Calu3 (cell line): ENCODE measurements at regions not wholly inside any gene's neighbourhood (a gene's known extent, or its start where the extent isn't known, plus 50 kb on each side); places are given as distances from the start of the nearest gene placed in this dataset.

Experiments used
- BruUV-seq: library from RNA; stranded (reverse); fragments of 400-500 nt; replicated peaks from 2 replicates; lab custom pipeline; 2021; lab: Mats Ljungman, UMichigan
- CTCF ChIA-PET: fragments of 300-600 bp; sonication (Branson Sonifier 250); formaldehyde crosslinking; loops from one replicate; lab custom pipeline; 2022; ENCODE audit warnings: antibody characterized with exemption; lab: Charles Lee
- DNase-seq: peaks from one replicate; pipeline ENCODE4 v3.0.0; 2022
- H3K27ac Mint-ChIP-seq: one replicate; pipeline ENCODE4 v1.8.0; 2022; ENCODE audit warnings: mixed read lengths; ENCODE audit not compliant: unreplicated experiment
- H3K27me3 Mint-ChIP-seq: one replicate; pipeline ENCODE4 v1.8.0; 2022; ENCODE audit warnings: mixed read lengths; ENCODE audit not compliant: unreplicated experiment
- H3K36me3 Mint-ChIP-seq: one replicate; pipeline ENCODE4 v1.8.0; 2022; ENCODE audit warnings: mild to moderate bottlenecking, moderate library complexity, mixed read lengths; ENCODE audit not compliant: insufficient read depth, unreplicated experiment
- H3K4me1 Mint-ChIP-seq: one replicate; pipeline ENCODE4 v1.8.0; 2022; ENCODE audit warnings: mild to moderate bottlenecking, low read depth, mixed read lengths; ENCODE audit not compliant: unreplicated experiment
- H3K4me3 Mint-ChIP-seq: one replicate; pipeline ENCODE4 v1.8.0; 2022; ENCODE audit warnings: mild to moderate bottlenecking, low read depth, moderate library complexity, mixed read lengths; ENCODE audit not compliant: unreplicated experiment
- H3K9me3 Mint-ChIP-seq: one replicate; pipeline ENCODE4 v1.8.0; 2022; ENCODE audit warnings: low read depth, mixed read lengths; ENCODE audit not compliant: unreplicated experiment
- CTCF ChIP-seq: fragments of 200-600 bp; IDR thresholded peaks from one replicate; pipeline ENCODE4 v1.8.0; 2022; ENCODE audit warnings: antibody characterized with exemption; ENCODE audit not compliant: unreplicated experiment
- intact Hi-C: fragments of 100-400 bp; cut with micrococcal nuclease; formaldehyde crosslinking; loops from one replicate; pipeline ENCODE4 v1.10.0; 2022; ENCODE audit not compliant: unreplicated experiment

DNA sequence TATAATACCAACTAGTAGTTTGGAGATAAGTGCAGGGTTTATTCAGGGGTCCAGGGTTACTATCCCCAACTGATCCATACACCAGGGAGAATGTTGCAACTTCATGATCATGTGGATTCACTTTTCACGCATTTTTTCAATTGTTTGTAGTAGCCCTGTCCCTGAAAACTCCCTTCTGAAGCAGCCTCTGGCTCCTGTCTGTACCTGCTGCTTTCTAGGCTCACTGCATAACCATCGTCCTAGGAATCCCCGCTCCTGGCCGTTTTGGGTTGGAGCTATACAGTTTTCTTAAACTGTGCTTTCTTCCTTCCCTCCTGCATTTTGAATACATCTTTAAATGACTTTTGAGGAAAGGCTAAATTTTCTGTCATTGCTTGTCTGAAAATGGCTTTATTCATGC lies 154.1 kb downstream of the SDHAF3 start:
- Mint-ChIP-seq H3K4me3 (no peak overlapping the region), H3K9me3 (peaks cover 4% of the 10 kb centered on the region), H3K36me3 (no peaks in the 10 kb centered on the region), H3K27me3 (no peaks in the 10 kb centered on the region), H3K27ac (no peak overlapping the region), H3K4me1 (no peaks in the 10 kb centered on the region)
- BruUV-seq: no TSS peak
- no peak for TF ChIP-seq CTCF
- DNase-seq: no peak
- intact Hi-C loops: no loop called here
- CTCF ChIA-PET: no interaction called here

GRCh38 chr7:97272237-97272975 lies 154.9 kb downstream of the SDHAF3 start:
- TF ChIP-seq CTCF: no peak
- H3K27ac Mint-ChIP-seq: no peak overlapping the region
- no TSS peak for BruUV-seq

DNA sequence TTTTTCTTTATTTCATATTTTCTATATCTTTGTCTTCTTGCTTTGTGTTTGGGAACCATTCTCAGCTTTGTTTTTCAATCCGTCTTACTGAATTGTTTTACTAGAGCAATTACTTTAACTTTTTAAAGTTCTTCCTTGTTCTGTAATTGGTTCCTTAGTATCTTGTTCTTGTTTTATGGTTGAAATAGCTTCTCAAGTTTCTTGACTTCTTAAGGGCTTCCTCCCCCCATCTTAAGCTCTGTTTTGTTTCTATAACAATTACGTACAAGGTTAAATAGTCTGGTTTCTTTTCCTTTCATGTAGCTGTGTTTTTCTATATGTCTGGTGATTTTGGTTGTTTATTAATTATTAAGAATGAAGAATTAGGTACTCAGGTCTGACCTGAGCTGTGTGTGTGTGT lies 158.0 kb downstream of the SDHAF3 start:
- CTCF ChIA-PET: no interaction called here
- no TSS peak for BruUV-seq
- Mint-ChIP-seq H3K27me3 (no peaks in the 10 kb centered on the region), H3K9me3 (peaks cover 6% of the 10 kb centered on the region), H3K4me3 (no peak overlapping the region), H3K36me3 (no peaks in the 10 kb centered on the region), H3K27ac (no peak overlapping the region), H3K4me1 (no peaks in the 10 kb centered on the region)
- TF ChIP-seq CTCF: no peak
- DNase-seq: no peak
- intact Hi-C loops: no loop called here

More at GRCh38 chr7:97272237-97272975, 154.9 kb downstream of the SDHAF3 start:
- H3K27me3 Mint-ChIP-seq: no peaks in the 10 kb centered on the region
- no peak overlapping the region for H3K4me3 Mint-ChIP-seq
- no peaks in the 10 kb centered on the region for H3K4me1 Mint-ChIP-seq
- intact Hi-C loops: no loop called here
- no peak for DNase-seq
- CTCF ChIA-PET: no interaction called here
- peaks cover 4% of the 10 kb centered on the region for H3K9me3 Mint-ChIP-seq
- no peaks in the 10 kb centered on the region for H3K36me3 Mint-ChIP-seq

DNA sequence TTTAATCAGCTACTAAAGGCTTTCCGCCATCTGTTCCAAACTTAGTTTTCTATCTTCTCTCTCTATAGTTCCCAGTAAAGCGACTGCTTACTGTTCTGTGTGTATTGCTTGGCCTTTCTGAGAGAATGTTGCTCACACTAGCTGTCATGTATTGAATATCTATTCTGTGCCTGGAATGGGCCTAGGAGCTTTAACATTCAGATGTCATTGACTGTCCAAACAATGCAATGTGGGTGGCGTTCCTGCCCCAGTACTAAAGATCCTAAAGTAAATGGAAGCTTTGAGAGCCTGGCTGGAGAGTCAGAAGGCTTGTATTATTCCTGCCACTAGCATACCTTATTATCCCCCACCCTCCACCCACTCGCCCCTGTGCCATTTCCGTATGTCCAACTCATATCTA lies 163.5 kb downstream of the SDHAF3 start:
- DNase-seq: no peak
- Mint-ChIP-seq H3K4me3 (no peak overlapping the region), H3K36me3 (no peaks in the 10 kb centered on the region), H3K4me1 (no peaks in the 10 kb centered on the region), H3K27ac (no peak overlapping the region), H3K9me3 (peaks cover 2% of the 10 kb centered on the region), H3K27me3 (no peaks in the 10 kb centered on the region)
- BruUV-seq: no TSS peak
- no peak for TF ChIP-seq CTCF
- intact Hi-C loops: no loop called here
- CTCF ChIA-PET: no interaction called here
